IPS-15b (cell line): ENCODE measurements at regions not wholly inside any gene's neighbourhood (a gene's known extent, or its start where the extent isn't known, plus 50 kb on each side); places are given as distances from the start of the nearest gene placed in this dataset.
"Not testable (repeated sequence)": the region's sequence is repeated elsewhere in the genome, so short reads cannot be mapped to it uniquely, and the experiment has no call there.

Source experiments
- H3K27me3 ChIP-seq: one replicate; pipeline ENCODE4 v1.6.1; 2013; ENCODE audit warnings: low read length; ENCODE audit not compliant: control insufficient read depth, insufficient read depth
- H3K36me3 ChIP-seq: one replicate; pipeline ENCODE4 v1.6.1; 2013; ENCODE audit warnings: low read length; ENCODE audit not compliant: control insufficient read depth, insufficient read depth
- H3K4me1 ChIP-seq: one replicate; pipeline ENCODE4 v1.6.1; 2013; ENCODE audit warnings: mild to moderate bottlenecking, low read length; ENCODE audit not compliant: control insufficient read depth, insufficient read depth
- H3K4me3 ChIP-seq: one replicate; pipeline ENCODE4 v1.5.1; 2013; ENCODE audit warnings: low read depth, low read length
- H3K9ac ChIP-seq: one replicate; pipeline ENCODE4 v1.6.1; 2013; ENCODE audit warnings: low read depth, mild to moderate bottlenecking, low read length
- H3K9me3 ChIP-seq: one replicate; pipeline ENCODE4 v1.6.1; 2013; ENCODE audit warnings: mild to moderate bottlenecking, low read length; ENCODE audit not compliant: control insufficient read depth, insufficient read depth

DNA sequence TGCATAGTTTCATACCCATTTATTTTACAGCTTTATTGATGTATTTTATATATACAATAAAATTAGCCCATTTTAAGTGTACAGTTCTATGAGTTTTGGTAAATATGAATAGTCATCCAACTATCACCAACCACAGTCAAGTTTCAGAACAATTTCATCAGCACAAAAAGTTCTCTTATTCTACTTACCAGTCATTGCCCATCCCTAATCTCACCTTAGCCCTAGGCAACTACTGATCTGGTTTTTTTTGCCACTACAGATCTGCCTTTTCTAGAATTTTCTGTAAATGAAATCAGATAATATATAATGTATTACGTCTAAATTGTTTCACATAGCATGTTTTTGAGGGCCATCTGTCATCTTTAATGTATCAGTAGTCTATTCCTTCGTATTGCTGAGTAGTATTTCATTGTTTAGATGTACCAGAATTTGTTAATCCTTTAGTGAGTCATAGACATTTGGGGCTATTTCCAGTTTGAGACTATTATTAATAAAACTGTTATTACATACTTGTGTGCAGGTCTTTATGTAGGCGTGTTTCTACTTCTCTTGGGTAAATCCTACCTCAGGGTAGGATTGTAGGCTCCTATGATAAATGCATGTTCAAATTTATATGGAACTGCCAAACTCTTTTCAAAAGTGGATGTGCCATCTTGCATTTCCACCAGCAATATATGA lies 198.5 kb upstream of the ADAMTSL1 start:
- H3K4me3 ChIP-seq: no peak overlapping the region
- H3K9me3 ChIP-seq: peaks cover 2% of the 10 kb centered on the region
- H3K27me3 ChIP-seq: no peaks in the 10 kb centered on the region
- no peak overlapping the region for H3K9ac ChIP-seq
- H3K4me1 ChIP-seq: no peaks in the 10 kb centered on the region
- no peaks in the 10 kb centered on the region for H3K36me3 ChIP-seq

DNA sequence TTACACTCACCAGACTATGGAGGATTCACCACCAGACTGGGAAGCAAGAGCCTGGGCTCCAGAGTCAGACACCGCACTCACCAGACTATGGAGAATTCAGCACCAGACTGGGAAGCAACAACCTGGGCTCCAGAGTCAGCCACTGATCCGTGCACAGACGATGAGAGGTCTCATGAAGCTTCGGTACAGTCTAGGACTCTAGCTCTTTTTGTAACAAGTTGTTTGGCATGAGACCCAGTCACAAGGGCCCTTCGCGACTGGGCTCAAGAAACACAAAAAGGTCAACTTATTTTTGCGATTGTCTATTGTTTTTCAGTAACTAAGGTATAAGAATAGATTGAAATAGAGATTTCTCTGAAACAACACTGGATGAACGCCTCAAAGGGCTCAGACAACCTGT lies 192.7 kb upstream of the ADAMTSL1 start:
- Histone ChIP-seq H3K4me3 (no peak overlapping the region), H3K4me1 (peaks cover 3% of the 10 kb centered on the region), H3K9me3 (peaks cover 2% of the 10 kb centered on the region), H3K36me3 (no peaks in the 10 kb centered on the region), H3K27me3 (no peaks in the 10 kb centered on the region), H3K9ac (no peak overlapping the region)

DNA sequence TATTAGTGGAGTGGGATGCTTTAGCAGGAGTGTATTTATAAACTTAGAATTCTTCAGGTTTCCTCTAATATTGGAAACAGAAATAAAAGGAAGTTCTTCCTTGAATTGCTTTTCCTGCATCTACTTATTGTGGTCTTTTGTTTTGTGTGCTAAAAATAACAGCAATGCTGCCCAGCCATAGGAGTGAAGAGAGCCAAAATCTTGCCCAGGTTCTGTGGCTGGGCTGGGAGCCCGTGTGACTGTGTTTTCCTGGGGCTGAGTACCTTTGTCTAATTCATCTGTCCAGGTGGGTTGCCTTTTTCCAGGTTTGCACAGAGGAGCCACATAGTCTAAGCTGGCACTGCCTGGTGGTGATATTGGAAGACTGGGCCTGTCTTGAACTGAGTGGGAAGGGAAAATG lies 179.7 kb upstream of the ADAMTSL1 start:
- H3K36me3 ChIP-seq: no peaks in the 10 kb centered on the region
- no peaks in the 10 kb centered on the region for H3K27me3 ChIP-seq
- H3K9me3 ChIP-seq: no peaks in the 10 kb centered on the region
- H3K9ac ChIP-seq: no peak overlapping the region
- H3K4me1 ChIP-seq: no peaks in the 10 kb centered on the region
- no peak overlapping the region for H3K4me3 ChIP-seq

DNA sequence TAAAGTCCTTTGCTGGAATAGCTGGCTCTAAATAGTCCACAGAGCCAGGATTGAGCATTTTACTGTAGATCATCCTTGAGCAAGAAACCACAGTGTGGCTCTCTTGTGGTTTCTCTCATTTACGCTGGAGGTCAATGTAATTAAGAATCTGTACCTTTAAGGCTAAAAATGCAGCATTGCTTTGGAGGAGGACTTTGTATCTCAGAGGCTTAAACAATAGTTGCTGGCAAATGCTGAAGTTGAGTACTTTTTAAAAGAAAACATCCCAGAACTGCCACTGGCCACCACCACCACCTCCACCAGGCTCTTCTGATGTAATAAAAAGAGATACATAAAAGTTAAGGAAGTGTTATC lies 177.3 kb upstream of the ADAMTSL1 start:
- H3K36me3 ChIP-seq: no peaks in the 10 kb centered on the region
- no peak overlapping the region for H3K4me3 ChIP-seq
- no peaks in the 10 kb centered on the region for H3K27me3 ChIP-seq
- no peak overlapping the region for H3K9ac ChIP-seq
- no peaks in the 10 kb centered on the region for H3K9me3 ChIP-seq
- H3K4me1 ChIP-seq: no peaks in the 10 kb centered on the region

DNA sequence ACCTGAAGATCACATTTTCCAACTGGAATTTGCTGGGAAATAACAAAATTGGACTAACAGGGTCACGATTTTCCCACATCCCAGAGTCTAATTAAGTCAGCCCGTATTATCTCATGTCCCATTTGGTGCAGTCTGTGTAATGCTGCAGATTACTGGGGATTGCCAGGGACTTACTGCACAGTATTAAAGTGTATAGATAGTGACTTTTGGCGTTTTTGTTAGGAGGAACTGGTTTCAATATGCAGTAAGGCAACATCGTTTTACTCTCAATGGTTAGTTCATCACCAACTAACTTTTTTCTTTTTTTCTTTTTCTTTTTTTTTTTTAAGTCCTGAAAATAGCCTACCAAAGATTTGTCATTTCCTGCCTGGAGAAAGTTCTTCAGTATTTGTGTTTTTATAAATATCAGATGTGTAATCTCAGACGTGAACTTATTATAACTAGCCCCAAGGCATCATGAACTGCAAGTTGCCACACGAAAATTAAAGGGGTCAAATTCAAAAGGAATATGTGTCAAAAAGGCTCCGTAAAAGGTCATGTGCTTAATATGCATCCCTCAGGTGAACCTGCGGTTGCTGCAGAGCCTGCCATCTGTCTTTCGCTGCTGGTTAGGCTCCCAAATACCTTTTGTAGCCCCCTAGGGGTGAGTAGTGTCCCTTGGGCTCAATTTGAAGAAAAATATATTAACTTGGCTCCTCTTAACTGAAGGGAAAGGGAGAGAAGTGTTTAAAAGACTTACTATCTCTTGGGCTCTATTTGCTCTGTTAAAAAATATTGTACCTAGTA lies 176.7 kb upstream of the ADAMTSL1 start:
- Histone ChIP-seq H3K36me3 (no peaks in the 10 kb centered on the region), H3K4me1 (no peaks in the 10 kb centered on the region), H3K27me3 (no peaks in the 10 kb centered on the region), H3K9ac (no peak overlapping the region), H3K4me3 (no peak overlapping the region), H3K9me3 (no peaks in the 10 kb centered on the region)

DNA sequence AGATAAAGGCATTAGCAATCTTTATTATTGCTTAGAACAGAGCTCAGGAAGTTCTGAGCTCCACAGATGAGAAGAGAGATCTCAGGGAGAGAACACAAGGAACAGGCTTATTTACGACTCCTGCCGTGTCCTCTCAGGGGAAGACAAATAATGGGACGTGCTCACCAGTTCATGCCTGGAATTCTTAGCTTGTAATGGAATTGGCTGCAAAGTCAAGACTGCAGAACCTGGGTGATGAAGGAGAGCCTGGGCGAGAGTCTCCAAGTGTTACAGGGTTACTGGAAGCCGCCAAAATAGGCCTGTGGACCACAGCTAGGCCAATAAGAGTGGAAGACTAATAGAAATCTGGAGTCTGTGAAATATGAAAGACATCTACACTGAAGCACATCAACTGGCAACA lies 174.5 kb upstream of the ADAMTSL1 start:
- Histone ChIP-seq H3K9me3 (no peaks in the 10 kb centered on the region), H3K27me3 (no peaks in the 10 kb centered on the region), H3K4me3 (no peak overlapping the region), H3K9ac (no peak overlapping the region), H3K4me1 (no peaks in the 10 kb centered on the region), H3K36me3 (no peaks in the 10 kb centered on the region)

DNA sequence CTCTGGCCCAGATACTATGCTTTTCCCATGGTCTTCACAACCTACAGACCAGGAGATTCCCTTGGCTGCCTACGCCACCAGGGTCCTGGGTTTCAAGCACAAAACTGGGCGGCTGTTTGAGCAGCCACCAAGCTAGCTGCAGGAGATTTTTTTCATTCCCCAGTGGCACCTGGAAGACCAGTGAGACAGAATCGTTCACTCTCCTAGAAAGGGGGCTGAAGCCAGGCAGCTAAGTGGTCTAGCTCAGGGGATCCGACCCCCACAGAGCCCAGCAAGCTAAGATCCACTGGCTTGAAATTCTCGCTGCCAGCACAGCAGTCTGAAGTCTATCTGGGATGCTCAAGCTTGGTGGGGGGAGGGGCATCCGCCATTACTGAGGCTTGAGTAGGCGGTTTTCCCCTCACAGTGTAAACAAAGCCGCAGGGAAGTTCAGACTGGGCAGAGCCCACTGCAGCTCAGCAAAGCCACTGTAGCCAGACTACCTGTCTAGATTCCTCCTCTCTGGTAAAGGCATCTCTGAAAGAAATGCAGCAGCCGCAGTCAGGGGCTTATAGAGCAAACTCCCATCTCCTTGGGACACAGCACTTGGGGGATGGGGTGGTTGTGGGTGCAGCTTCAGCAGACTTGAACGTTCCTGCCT lies 168.7 kb upstream of the ADAMTSL1 start:
- not testable (repeated sequence) for H3K4me1 ChIP-seq, H3K9ac ChIP-seq, H3K9me3 ChIP-seq, H3K36me3 ChIP-seq, H3K27me3 ChIP-seq
- peak overlapping the region; percentile 8 for H3K4me3 ChIP-seq

DNA sequence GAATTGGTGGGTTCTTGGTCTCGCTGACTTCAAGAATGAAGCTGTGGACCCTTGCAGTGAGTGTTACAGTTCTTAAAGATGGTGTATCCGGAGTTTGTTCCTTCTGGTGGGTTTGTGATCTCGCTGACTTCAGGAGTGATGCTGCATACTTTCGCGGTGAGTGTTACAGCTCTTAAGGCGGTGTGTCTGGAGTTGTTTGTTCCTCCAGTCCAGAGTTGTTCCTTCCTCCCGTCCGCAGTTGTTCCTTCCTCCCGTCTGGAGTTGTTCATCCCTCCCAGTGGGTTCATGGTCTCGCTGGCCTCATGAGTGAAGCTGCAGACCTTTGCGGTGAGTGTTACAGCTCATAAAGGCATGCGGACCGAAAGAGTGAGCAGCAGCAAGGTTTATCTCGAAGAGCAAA lies 159.6 kb upstream of the ADAMTSL1 start:
- Histone ChIP-seq H3K27me3 (no peaks in the 10 kb centered on the region), H3K36me3 (no peaks in the 10 kb centered on the region), H3K4me3 (no peak overlapping the region), H3K4me1 (no peaks in the 10 kb centered on the region), H3K9me3 (no peaks in the 10 kb centered on the region), H3K9ac (no peak overlapping the region)

DNA sequence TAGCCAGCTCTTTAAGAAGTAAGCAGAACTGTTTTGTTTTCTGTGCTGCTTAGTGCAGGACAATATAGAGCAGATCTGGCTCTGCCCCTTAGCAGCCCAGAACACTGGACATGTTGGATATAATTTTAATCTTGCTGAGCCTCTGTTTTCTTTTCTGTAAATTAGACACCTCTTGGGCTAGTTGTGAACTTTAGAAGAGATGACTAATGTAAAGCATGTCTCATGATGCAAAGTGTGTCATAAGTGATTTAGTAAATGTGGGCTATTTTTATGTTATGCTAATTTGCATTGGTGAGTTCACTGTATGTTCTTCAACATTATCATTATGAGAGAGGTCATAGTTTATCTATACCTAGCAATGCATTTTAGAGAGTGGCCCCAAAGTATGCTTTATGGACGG lies 156.1 kb upstream of the ADAMTSL1 start:
- H3K4me3 ChIP-seq: no peak overlapping the region
- no peaks in the 10 kb centered on the region for H3K36me3 ChIP-seq
- no peak overlapping the region for H3K9ac ChIP-seq
- no peaks in the 10 kb centered on the region for H3K9me3 ChIP-seq
- H3K4me1 ChIP-seq: no peaks in the 10 kb centered on the region
- H3K27me3 ChIP-seq: no peaks in the 10 kb centered on the region

DNA sequence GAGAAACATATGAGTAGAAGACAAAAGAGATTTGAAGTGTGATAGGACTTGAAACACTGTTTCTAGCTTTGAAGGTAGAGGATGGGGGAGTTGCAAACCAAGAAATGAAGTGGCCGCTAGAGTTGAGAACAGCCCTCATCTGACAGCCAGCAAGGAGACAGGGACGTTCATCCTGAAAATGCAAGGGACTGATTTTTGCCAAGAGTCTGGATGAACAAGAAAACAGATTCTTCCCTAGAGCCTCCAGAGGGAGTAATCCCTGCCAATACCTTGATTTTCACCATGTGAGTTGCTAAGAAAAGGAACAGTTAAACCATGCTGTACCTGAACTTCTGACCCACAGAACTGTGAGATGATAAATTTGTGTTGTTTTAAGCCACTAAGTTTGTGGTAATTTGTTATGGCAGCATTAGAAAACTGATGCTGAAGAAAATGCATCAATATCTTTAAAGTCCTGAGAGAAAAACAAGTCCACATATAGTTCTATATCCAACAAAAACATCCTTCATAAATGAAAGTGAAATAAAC lies 154.0 kb upstream of the ADAMTSL1 start:
- Histone ChIP-seq H3K27me3 (no peaks in the 10 kb centered on the region), H3K9me3 (no peaks in the 10 kb centered on the region), H3K4me3 (no peak overlapping the region), H3K4me1 (no peaks in the 10 kb centered on the region), H3K36me3 (no peaks in the 10 kb centered on the region), H3K9ac (no peak overlapping the region)

DNA sequence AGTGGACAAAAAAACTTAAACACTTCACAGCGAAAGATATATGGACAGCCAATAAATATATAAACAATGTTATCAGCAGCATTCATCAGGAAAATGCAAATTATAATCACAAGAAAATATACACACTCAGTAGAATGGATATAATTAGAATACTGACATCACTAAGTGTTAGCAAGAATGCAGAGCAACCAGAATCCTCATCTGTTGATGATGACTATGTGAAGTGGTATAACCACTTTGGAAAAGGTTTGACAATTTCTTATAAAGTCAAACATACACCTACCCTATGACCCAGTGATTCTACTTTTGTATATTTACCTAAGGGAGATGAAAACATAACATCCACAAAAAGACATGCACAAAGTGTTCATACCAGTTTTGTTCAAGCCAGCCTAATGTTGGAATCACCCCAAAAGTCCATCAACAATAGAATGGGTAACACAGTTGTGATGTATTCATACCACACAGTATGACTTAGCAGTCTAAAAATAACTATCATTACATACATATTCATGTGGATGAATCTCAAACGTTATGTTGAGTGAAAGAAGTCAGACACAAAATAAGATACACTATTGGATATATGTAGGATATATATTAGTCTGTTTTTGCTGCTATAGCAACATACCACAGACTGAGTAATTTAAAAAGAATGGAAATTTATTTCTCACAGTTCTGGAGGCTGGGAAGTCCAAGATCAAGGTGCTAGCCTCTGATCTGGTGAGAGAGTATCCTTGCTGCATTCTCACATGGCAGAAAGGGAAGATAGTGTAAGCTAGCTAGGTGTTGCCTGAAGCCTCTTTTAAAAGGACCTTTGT lies 148.8 kb upstream of the ADAMTSL1 start:
- no peaks in the 10 kb centered on the region for H3K27me3 ChIP-seq
- H3K9me3 ChIP-seq: no peaks in the 10 kb centered on the region
- no peaks in the 10 kb centered on the region for H3K4me1 ChIP-seq
- no peaks in the 10 kb centered on the region for H3K36me3 ChIP-seq
- no peak overlapping the region for H3K4me3 ChIP-seq
- H3K9ac ChIP-seq: no peak overlapping the region
